ENCODE measurements at regions not wholly inside any gene's neighbourhood (a gene's known extent, or its start where the extent isn't known, plus 50 kb on each side); places are given as distances from the start of the nearest gene placed in this dataset.

GRCh38 chr3:18880691-18881090, 267.6 kb upstream of the KCNH8 start:
- no peak for DNase-seq

- no peak for DNase-seq
These were observed 275.8 kb upstream of the KCNH8 start for GRCh38 chr3:18872466-18872865.

- DNase-seq, result no peak
These were observed 277.7 kb upstream of the KCNH8 start for GRCh38 chr3:18870642-18871041.

GRCh38 chr3:18870074-18870640, 278.2 kb upstream of the KCNH8 start:
- DNase-seq, result no peak

- peak; percentile 54 for DNase-seq
These were observed 279.2 kb upstream of the KCNH8 start for GRCh38 chr3:18868911-18869689.

- no peak for DNase-seq
These were observed 281.4 kb upstream of the KCNH8 start for GRCh38 chr3:18866899-18867298.

GRCh38 chr3:18864933-18865731, 283.2 kb upstream of the KCNH8 start:
- DNase-seq, result no peak

- no peak for DNase-seq
These were observed 286.2 kb upstream of the KCNH8 start for GRCh38 chr3:18862077-18862476.

- no peak for DNase-seq
These were observed 287.2 kb upstream of the KCNH8 start for GRCh38 chr3:18861137-18861536.

GRCh38 chr3:18853269-18853668, 295.0 kb upstream of the KCNH8 start:
- DNase-seq, result no peak

GRCh38 chr3:18847583-18848197, 300.6 kb upstream of the KCNH8 start:
- no peak for DNase-seq

- no peak for DNase-seq
These were observed 304.3 kb upstream of the KCNH8 start for GRCh38 chr3:18843983-18844382.

GRCh38 chr3:18843188-18843587, 305.1 kb upstream of the KCNH8 start:
- no peak for DNase-seq

GRCh38 chr3:18841422-18842343, 306.6 kb upstream of the KCNH8 start:
- no peak for DNase-seq

GRCh38 chr3:18840535-18841137, 307.7 kb upstream of the KCNH8 start:
- DNase-seq, result no peak

- DNase-seq, result no peak
These were observed 309.6 kb upstream of the KCNH8 start for GRCh38 chr3:18838758-18839157.

- DNase-seq, result no peak
These were observed 311.1 kb upstream of the KCNH8 start for GRCh38 chr3:18837137-18837755.

- DNase-seq, result no peak
These were observed 313.3 kb upstream of the KCNH8 start for GRCh38 chr3:18835021-18835420.

- DNase-seq, result no peak
These were observed 318.2 kb upstream of the KCNH8 start for GRCh38 chr3:18830087-18830486.

GRCh38 chr3:18828637-18829036, 319.7 kb upstream of the KCNH8 start:
- DNase-seq, result no peak

GRCh38 chr3:18827664-18828063, 320.6 kb upstream of the KCNH8 start:
- DNase-seq, result no peak

Data from stimulated activated CD8-positive, alpha-beta memory T cell treated with anti-CD3 and anti-CD28 coated beads, Interleukin-4, amount 100 ng/mL, for 48 hours (primary cell).